Brain microvascular endothelial cell (primary cell): ENCODE measurements at regions not wholly inside any gene's neighbourhood (a gene's known extent, or its start where the extent isn't known, plus 50 kb on each side); places are given as distances from the start of the nearest gene placed in this dataset.

Source experiments
- DNase-seq: peaks from one replicate; pipeline ENCODE4 v3.0.0-alpha.2; 2020
- H3K27ac ChIP-seq: fragments of 250-450 bp; sonication (Bioruptor Pico); 2 replicates; pipeline ENCODE4 v1.5.1; 2020; ENCODE audit warnings: mild to moderate bottlenecking, moderate library complexity
- H3K27me3 ChIP-seq: fragments of 250-450 bp; sonication (Bioruptor Pico); replicated peaks from 2 replicates; pipeline ENCODE4 v1.5.1; 2020; ENCODE audit warnings: mild to moderate bottlenecking
- H3K36me3 ChIP-seq: fragments of 250-450 bp; sonication (Bioruptor Pico); replicated peaks from 2 replicates; pipeline ENCODE4 v1.5.1; 2020; ENCODE audit warnings: mild to moderate bottlenecking
- H3K4me3 ChIP-seq: 2 replicates; pipeline ENCODE4 v1.5.1; 2011; ENCODE audit warnings: low read depth, mild to moderate bottlenecking, control low read depth, low read length, moderate library complexity
- in situ Hi-C: cut with HindIII; loops from 2 replicates; pipeline ENCODE4 v1.10.0; 2017; ENCODE audit warnings: low sequenced_read_pairs, low pct_ligation_motif_present
- TF ChIP-seq, protein P1 (sequence below): IDR thresholded peaks from 2 replicates; pipeline ENCODE4 v1.5.1; 2011; ENCODE audit warnings: low read depth, mild to moderate bottlenecking, moderate library complexity, low read length, control low read depth, inconsistent platforms; ENCODE audit errors: missing control alignments

DNA sequence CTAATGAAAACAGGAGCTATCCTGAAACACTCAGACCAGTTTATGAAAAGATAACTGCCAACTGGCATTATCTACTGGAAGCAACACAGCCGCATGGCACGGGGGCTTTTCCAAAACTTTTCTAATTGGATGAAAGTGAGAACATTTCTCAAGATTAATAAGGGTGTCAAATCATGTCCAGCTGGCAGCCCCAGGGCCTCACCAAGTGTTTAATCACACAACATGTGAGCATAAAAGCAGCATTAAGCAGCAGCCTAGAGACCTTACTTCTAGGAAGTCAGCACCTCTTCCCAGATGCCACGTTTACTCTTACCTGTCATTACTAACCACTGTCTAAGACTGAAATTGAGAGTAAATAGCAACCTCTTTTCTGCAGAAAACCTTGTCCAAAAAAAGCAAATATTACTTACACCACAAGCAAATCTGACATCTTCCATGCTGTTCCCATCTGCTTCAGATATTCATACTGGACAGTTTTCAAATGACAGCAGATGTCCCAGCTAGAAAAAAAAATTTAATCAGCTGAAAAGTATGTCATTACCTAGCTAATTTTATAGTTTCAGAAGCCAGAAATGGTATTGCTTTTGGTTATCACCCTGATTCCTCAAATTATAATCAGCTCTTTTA, 341.5 kb upstream of the ZP4 start:
- TF ChIP-seq, protein P1, sequence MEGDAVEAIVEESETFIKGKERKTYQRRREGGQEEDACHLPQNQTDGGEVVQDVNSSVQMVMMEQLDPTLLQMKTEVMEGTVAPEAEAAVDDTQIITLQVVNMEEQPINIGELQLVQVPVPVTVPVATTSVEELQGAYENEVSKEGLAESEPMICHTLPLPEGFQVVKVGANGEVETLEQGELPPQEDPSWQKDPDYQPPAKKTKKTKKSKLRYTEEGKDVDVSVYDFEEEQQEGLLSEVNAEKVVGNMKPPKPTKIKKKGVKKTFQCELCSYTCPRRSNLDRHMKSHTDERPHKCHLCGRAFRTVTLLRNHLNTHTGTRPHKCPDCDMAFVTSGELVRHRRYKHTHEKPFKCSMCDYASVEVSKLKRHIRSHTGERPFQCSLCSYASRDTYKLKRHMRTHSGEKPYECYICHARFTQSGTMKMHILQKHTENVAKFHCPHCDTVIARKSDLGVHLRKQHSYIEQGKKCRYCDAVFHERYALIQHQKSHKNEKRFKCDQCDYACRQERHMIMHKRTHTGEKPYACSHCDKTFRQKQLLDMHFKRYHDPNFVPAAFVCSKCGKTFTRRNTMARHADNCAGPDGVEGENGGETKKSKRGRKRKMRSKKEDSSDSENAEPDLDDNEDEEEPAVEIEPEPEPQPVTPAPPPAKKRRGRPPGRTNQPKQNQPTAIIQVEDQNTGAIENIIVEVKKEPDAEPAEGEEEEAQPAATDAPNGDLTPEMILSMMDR, result no peak
- Histone ChIP-seq H3K36me3 (no peaks in the 10 kb centered on the region), H3K27ac (no peak overlapping the region), H3K27me3 (no peaks in the 10 kb centered on the region), H3K4me3 (no peak overlapping the region)
- in situ Hi-C loops, result no loop called here
- no peak for DNase-seq

DNA sequence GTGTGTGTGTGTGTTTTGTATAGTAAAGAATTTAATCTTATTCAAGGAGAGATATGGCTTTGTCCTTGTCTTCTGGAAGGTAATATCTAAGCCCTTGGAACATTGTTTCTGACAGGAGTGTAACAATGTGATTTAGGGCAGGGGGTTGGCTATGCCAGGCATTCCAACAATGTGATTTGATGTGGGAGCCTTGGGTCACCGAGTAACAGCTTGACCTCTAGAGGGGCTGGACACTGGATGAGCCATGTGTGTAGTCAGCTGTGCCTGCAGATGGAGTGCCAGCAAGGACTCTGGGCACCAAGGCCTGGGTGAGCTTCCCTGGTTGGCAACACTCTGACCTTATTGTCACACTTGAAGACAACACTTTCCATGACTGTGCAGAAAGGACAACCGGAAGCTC, 336.1 kb upstream of the ZP4 start:
- in situ Hi-C loops, result no loop called here
- H3K4me3 ChIP-seq, result no peak overlapping the region
- no peak for DNase-seq
- TF ChIP-seq, protein P1, result no peak
- H3K27ac ChIP-seq, result no peak overlapping the region
- no peaks in the 10 kb centered on the region for H3K36me3 ChIP-seq
- H3K27me3 ChIP-seq, result no peaks in the 10 kb centered on the region

DNA sequence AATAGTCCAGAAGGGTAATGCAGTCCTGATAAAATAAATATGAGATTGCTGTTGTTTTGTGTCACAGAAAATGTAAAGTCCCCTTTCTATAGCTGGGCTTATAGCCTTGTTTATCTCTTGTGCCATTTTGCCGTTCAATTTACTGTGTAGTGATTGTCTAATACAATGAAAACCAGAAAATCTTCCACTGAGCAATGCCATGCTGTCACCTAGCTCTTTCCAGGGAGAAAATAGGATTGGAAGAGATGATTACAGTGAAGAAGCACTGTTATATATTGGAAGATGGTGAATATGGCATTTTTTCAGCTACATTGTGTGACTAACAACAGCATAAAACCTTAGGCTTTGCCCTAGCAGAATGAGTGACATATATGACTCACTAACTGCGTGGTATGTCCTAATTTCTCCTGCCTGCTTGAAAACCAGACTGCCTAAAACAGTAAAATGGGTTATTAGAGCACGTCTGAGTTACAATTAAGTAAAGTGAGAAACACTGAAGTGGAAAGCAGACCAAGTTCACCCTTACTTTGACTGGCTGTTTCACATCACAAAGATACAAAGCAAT, 332.4 kb upstream of the ZP4 start:
- H3K27me3 ChIP-seq, result no peaks in the 10 kb centered on the region
- H3K4me3 ChIP-seq, result no peak overlapping the region
- no peaks in the 10 kb centered on the region for H3K36me3 ChIP-seq
- no peak for DNase-seq
- TF ChIP-seq, protein P1, result no peak
- in situ Hi-C loops, result no loop called here
- no peak overlapping the region for H3K27ac ChIP-seq

DNA sequence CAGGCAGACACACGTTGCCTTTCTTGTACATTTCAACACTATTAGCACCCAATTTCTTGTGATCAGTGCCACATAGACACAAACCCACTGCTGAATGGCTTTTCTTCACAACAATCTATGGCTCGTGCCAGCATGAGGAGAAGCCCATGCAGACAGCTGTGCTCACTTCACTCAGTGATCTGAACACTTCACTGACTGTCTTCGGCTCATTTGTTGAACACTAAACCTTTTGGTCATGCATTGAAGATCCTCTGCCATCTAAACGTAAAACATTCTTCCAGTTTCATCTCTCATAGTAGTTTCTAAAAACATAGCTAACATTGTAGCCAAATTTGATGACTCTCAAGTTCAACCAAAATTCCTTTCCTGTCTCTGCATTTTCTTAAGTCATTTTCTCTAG, 331.0 kb upstream of the ZP4 start:
- in situ Hi-C loops, result no loop called here
- Histone ChIP-seq H3K36me3 (no peaks in the 10 kb centered on the region), H3K4me3 (no peak overlapping the region), H3K27ac (no peak overlapping the region), H3K27me3 (no peaks in the 10 kb centered on the region)
- TF ChIP-seq, protein P1, result no peak
- no peak for DNase-seq

DNA sequence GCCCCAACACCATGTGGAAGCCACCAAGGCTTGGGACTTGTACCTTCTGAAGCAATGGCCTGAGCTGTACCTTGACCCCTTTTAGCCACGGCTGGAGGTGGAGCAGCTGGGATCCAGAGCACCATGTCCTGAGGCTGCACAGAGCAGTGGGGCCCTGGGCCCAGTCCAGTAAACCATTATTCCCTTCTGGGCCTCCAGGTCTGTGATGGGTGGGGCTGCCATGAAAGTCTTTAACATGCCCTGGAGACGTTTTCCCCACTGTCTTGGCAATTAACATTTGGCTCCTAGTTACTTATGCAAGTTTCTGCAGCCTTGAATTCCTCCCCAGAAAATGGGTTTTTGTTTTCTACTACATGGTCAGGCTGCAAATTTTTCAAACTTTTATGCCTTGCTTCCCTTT, 323.7 kb upstream of the ZP4 start:
- Histone ChIP-seq H3K4me3 (no peak overlapping the region), H3K27ac (no peak overlapping the region), H3K27me3 (no peaks in the 10 kb centered on the region), H3K36me3 (no peaks in the 10 kb centered on the region)
- TF ChIP-seq, protein P1, result no peak
- no peak for DNase-seq
- in situ Hi-C loops, result no loop called here

DNA sequence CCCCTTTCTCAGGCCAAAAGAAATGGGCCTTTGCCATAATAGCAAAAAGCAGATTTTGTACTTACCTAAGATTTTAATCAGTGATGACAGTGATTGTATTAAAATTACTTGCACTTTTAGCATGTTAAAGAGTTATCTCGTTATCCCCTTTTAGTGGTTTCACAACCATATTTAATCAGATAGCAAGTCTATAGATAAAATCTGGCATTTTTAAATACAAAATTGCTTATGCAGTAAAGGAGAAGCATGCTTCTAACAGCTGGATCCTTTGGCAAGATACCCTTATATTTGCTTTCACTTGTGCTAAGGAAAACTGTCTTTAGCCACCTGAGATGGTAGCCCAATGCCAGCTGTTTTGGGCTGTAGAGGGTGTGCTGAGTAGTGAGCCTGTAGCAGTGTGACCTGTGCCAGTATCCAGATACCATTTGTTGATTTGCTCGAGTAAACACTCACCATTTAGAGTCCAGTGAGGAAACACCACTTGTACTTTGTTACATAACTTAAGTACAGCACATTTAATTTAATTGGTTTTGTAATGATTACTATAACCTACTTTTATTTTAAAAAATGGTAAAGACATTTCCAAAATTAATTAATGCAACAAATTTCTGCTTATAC, 314.4 kb upstream of the ZP4 start:
- no peaks in the 10 kb centered on the region for H3K36me3 ChIP-seq
- no peak overlapping the region for H3K4me3 ChIP-seq
- in situ Hi-C loops, result no loop called here
- DNase-seq, result no peak
- TF ChIP-seq, protein P1, result no peak
- no peaks in the 10 kb centered on the region for H3K27me3 ChIP-seq
- no peak overlapping the region for H3K27ac ChIP-seq
